GM12878 (cell line): ENCODE measurements at regions not wholly inside any gene's neighbourhood (a gene's known extent, or its start where the extent isn't known, plus 50 kb on each side); places are given as distances from the start of the nearest gene placed in this dataset.
A peak's percentile ranks its signal among the peaks of the same experiment; 100 is the strongest.

Experiments
- BCL11A ChIP-seq: IDR thresholded peaks from 2 replicates; pipeline ENCODE4 v1.6.1; 2011; ENCODE audit warnings: low read depth, low read length
- BRCA1 ChIP-seq: IDR thresholded peaks from 2 replicates; pipeline ENCODE4 v1.6.1; 2011; ENCODE audit warnings: low read depth, low read length, improper control_type of control experiment
- CEBPB ChIP-seq, 2 experiments: fragments of 150-350 bp in 1 of 2; IDR thresholded peaks; 2 replicates each; pipeline ENCODE4 v1.6.1; 2012 to 2014; ENCODE audit warnings: low read depth in 2 of 2, low read length in 2 of 2, borderline replicate concordance in 1 of 2, inconsistent platforms in 1 of 2
- CREM ChIP-seq: IDR thresholded peaks from 2 replicates; pipeline ENCODE4 v1.6.1; 2014; ENCODE audit warnings: antibody characterized with exemption, low read depth
- ESRRA ChIP-seq: IDR thresholded peaks from 2 replicates; pipeline ENCODE4 v1.6.1; 2012; ENCODE audit warnings: mild to moderate bottlenecking, low read length, improper control_type of control experiment
- HCFC1 ChIP-seq: fragments of 150-350 bp; IDR thresholded peaks from 2 replicates; pipeline ENCODE4 v1.6.1; 2014; ENCODE audit warnings: low read length
- HDAC6 ChIP-seq: fragments of 200-600 bp; sonication (generic); IDR thresholded peaks from one replicate; pipeline ENCODE4 v1.8.0; 2017; ENCODE audit warnings: antibody characterized with exemption; ENCODE audit not compliant: unreplicated experiment
- KAT2A ChIP-seq: conservative IDR thresholded peaks from 2 replicates; pipeline ENCODE4 v1.6.1; 2011; ENCODE audit warnings: low read depth, low read length; ENCODE audit not compliant: control insufficient read depth
- NBN ChIP-seq: fragments of 450-650 bp; IDR thresholded peaks from 2 replicates; pipeline ENCODE4 v1.6.1; 2016
- NFXL1 ChIP-seq: fragments of 450-650 bp; IDR thresholded peaks from 2 replicates; pipeline ENCODE4 v1.6.1; 2017; ENCODE audit warnings: antibody characterized with exemption, mild to moderate bottlenecking, borderline replicate concordance
- NFYB ChIP-seq: IDR thresholded peaks from 2 replicates; pipeline ENCODE4 v1.6.1; 2011; ENCODE audit warnings: low read depth, mild to moderate bottlenecking, low read length, improper control_type of control experiment, moderate library complexity; ENCODE audit not compliant: insufficient read depth
- NR2F1 ChIP-seq: fragments of 450-650 bp; conservative IDR thresholded peaks from 2 replicates; pipeline ENCODE4 v1.6.1; 2017; ENCODE audit warnings: mild to moderate bottlenecking
- PML ChIP-seq: IDR thresholded peaks from 2 replicates; pipeline ENCODE4 v1.6.1; 2012; ENCODE audit warnings: low read length, inconsistent platforms
- POLR2A ChIP-seq: IDR thresholded peaks from 2 replicates; pipeline ENCODE4 v1.6.1; 2011; ENCODE audit warnings: low read depth, mild to moderate bottlenecking, low read length
- RELA ChIP-seq: fragments of 450-650 bp; IDR thresholded peaks from 2 replicates; pipeline ENCODE4 v1.8.0; 2014; ENCODE audit warnings: borderline replicate concordance; ENCODE audit not compliant: partially characterized antibody
- RFX5 ChIP-seq: IDR thresholded peaks from 2 replicates; pipeline ENCODE4 v1.6.1; 2011; ENCODE audit warnings: low read depth, low read length, improper control_type of control experiment
- SPI1 ChIP-seq: IDR thresholded peaks from 2 replicates; pipeline ENCODE4 v1.6.1; 2011; ENCODE audit warnings: low read depth, mild to moderate bottlenecking, low read length, moderate library complexity, borderline replicate concordance; ENCODE audit not compliant: insufficient read depth
- TARDBP ChIP-seq: IDR thresholded peaks from 2 replicates; pipeline ENCODE4 v1.6.1; 2016; ENCODE audit warnings: borderline replicate concordance
- TCF3 ChIP-seq: IDR thresholded peaks from 2 replicates; pipeline ENCODE4 v1.6.1; 2012; ENCODE audit warnings: low read depth, mild to moderate bottlenecking, low read length, borderline replicate concordance; ENCODE audit not compliant: insufficient read depth
- YBX1 ChIP-seq: fragments of 450-650 bp; IDR thresholded peaks from 2 replicates; pipeline ENCODE4 v1.6.1; 2016; ENCODE audit warnings: antibody characterized with exemption
- ZBTB4 ChIP-seq: fragments of 450-650 bp; formaldehyde crosslinking; IDR thresholded peaks from 2 replicates; pipeline ENCODE4 v1.4.0; 2022; ENCODE audit warnings: mild to moderate bottlenecking, moderate library complexity
- ZNF207 ChIP-seq: fragments of 450-650 bp; IDR thresholded peaks from 2 replicates; pipeline ENCODE4 v1.6.1; 2014; ENCODE audit warnings: antibody characterized with exemption, mild to moderate bottlenecking, borderline replicate concordance
- ZNF24 ChIP-seq: fragments of 450-650 bp; IDR thresholded peaks from 2 replicates; pipeline ENCODE4 v1.6.1; 2017; ENCODE audit warnings: antibody characterized with exemption, mild to moderate bottlenecking
- ZNF274 ChIP-seq: IDR thresholded peaks from one replicate; pipeline ENCODE4 v1.8.0; 2011; ENCODE audit not compliant: insufficient read length, insufficient read depth
- ZNF384 ChIP-seq: IDR thresholded peaks from 2 replicates; pipeline ENCODE4 v1.6.1; 2012; ENCODE audit warnings: low read depth, mild to moderate bottlenecking, low read length, improper control_type of control experiment, borderline replicate concordance
- TF ChIP-seq, protein P1 (sequence below): fragments of 450-650 bp; conservative IDR thresholded peaks from 2 replicates; pipeline ENCODE4 v1.6.1; 2017; ENCODE audit warnings: mild to moderate bottlenecking, moderate library complexity
- TF ChIP-seq, protein P2 (sequence below): fragments of 450-650 bp; IDR thresholded peaks from 2 replicates; pipeline ENCODE4 v1.6.1; 2017; ENCODE audit warnings: borderline replicate concordance

DNA sequence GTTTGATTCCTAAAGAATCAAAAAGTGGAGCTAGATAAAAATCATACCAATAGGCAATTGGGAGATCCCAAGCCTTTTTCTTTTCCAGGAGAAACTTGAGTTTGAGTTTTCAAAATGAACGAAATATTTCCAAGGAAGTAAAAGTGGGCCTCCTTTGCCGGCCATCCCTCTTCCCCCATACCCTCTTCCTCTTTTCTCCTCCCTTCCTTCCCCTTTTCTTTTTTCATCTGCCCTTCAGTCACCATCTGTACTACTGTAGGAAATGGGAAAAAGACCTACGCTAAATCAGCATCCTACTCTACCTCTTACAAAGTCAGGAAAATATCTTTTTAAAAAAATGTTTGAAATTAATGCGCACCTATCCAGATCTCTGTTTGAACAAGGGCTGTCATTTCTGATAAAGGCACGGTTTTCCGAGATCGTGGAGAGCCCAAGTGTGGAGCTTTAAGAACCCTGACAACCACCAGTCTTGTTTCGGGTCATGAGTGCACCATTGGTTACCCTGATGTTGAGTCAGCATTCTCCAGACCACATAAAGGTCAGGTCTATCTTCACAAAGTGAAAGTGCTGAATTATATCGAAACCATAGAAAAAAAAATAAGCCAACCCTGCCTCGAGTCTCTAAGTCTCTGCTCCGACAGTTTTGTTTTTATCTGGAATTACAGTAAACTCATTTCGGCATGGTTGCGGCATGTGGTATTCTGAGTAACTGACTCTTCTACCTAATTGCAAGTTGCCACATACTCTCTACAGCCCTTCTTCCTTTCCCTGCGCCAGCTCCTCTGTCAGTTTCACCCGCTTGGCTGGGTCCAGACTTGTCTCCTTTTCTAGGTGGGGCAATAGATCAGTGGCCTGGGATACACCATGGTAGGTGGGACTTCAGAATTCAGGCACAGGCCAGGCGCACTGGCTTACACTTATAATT is 140.2 kb upstream of the KLF3 start (continued):
- TF ChIP-seq, protein P1, sequence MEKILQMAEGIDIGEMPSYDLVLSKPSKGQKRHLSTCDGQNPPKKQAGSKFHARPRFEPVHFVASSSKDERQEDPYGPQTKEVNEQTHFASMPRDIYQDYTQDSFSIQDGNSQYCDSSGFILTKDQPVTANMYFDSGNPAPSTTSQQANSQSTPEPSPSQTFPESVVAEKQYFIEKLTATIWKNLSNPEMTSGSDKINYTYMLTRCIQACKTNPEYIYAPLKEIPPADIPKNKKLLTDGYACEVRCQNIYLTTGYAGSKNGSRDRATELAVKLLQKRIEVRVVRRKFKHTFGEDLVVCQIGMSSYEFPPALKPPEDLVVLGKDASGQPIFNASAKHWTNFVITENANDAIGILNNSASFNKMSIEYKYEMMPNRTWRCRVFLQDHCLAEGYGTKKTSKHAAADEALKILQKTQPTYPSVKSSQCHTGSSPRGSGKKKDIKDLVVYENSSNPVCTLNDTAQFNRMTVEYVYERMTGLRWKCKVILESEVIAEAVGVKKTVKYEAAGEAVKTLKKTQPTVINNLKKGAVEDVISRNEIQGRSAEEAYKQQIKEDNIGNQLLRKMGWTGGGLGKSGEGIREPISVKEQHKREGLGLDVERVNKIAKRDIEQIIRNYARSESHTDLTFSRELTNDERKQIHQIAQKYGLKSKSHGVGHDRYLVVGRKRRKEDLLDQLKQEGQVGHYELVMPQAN: no peak
- no peak for TF ChIP-seq TCF3
- TF ChIP-seq SPI1: peak; percentile 60; the same call in 1 of the 2 replicates
- no peak for TF ChIP-seq TARDBP
- TF ChIP-seq NR2F1: peak; percentile 94
- peak; percentile 65 for TF ChIP-seq PML
- no peak for TF ChIP-seq ZNF274
- no peak for TF ChIP-seq HDAC6
- TF ChIP-seq NFYB: peak; percentile 62; the same call in 1 of the 2 replicates
- TF ChIP-seq CREM: peak; percentile 73; the same call in 1 of the 2 replicates
- TF ChIP-seq NBN: peak; percentile 84
- peak; percentile 84 for TF ChIP-seq BCL11A
- no peak for TF ChIP-seq KAT2A
- no peak for TF ChIP-seq BRCA1
- TF ChIP-seq HCFC1: no peak
- TF ChIP-seq RELA: no peak
- no peak for TF ChIP-seq RFX5
- TF ChIP-seq ZNF384: peak; percentile 90
- no peak for TF ChIP-seq ZBTB4
- no peak for TF ChIP-seq ZNF207
- no peak for TF ChIP-seq ESRRA
- TF ChIP-seq YBX1: no peak
- no peak for TF ChIP-seq ZNF24
- TF ChIP-seq NFXL1: no peak
- TF ChIP-seq, protein P2, sequence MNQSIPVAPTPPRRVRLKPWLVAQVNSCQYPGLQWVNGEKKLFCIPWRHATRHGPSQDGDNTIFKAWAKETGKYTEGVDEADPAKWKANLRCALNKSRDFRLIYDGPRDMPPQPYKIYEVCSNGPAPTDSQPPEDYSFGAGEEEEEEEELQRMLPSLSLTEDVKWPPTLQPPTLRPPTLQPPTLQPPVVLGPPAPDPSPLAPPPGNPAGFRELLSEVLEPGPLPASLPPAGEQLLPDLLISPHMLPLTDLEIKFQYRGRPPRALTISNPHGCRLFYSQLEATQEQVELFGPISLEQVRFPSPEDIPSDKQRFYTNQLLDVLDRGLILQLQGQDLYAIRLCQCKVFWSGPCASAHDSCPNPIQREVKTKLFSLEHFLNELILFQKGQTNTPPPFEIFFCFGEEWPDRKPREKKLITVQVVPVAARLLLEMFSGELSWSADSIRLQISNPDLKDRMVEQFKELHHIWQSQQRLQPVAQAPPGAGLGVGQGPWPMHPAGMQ: no peak
- TF ChIP-seq CEBPB (IDR thresholded peaks at IDR 0.05; ENCODE audit: borderline replicate concordance in 1 of 2, low read depth in 2 of 2, low read length in 2 of 2): peak in 1 of 2 experiments; percentile 72; a peak in 2 of 4 replicates
- TF ChIP-seq POLR2A: no peak
